Neural crest cell (in vitro differentiated cells): ENCODE measurements at regions not wholly inside any gene's neighbourhood (a gene's known extent, or its start where the extent isn't known, plus 50 kb on each side); places are given as distances from the start of the nearest gene placed in this dataset.

Experiments
- DNase-seq: peaks from one replicate; pipeline ENCODE4 v3.0.0; 2021; ENCODE audit warnings: low read depth, mixed read lengths, low spot score
- H3K27ac Mint-ChIP-seq: one replicate; pipeline ENCODE4 v1.8.0; 2021; ENCODE audit warnings: mild to moderate bottlenecking, mixed read lengths; ENCODE audit not compliant: unreplicated experiment
- H3K27me3 Mint-ChIP-seq: 2 replicates; pipeline ENCODE4 v1.8.0; 2021; ENCODE audit warnings: low read depth, mild to moderate bottlenecking, mixed read lengths
- H3K36me3 Mint-ChIP-seq: 2 replicates; pipeline ENCODE4 v1.8.0; 2021; ENCODE audit warnings: low read depth, mild to moderate bottlenecking, mixed read lengths
- H3K4me1 Mint-ChIP-seq: 2 replicates; pipeline ENCODE4 v1.8.0; 2021; ENCODE audit warnings: mixed read lengths
- H3K4me3 Mint-ChIP-seq: one replicate; pipeline ENCODE4 v1.8.0; 2021; ENCODE audit warnings: mild to moderate bottlenecking, mixed read lengths
- H3K9me3 Mint-ChIP-seq: 2 replicates; pipeline ENCODE4 v1.8.0; 2021; ENCODE audit warnings: mixed read lengths
- CTCF ChIP-seq: fragments of 200-600 bp; sonication (generic); conservative IDR thresholded peaks from 2 replicates; pipeline ENCODE4 v1.5.0; 2021; ENCODE audit warnings: antibody characterized with exemption, mild to moderate bottlenecking

GRCh38 chr16:51940183-51940582 is 606.8 kb downstream of the TOX3 start:
- H3K4me1 Mint-ChIP-seq = peaks cover 14% of the 10 kb centered on the region
- H3K27ac Mint-ChIP-seq = no peak overlapping the region
- no peaks in the 10 kb centered on the region for H3K27me3 Mint-ChIP-seq
- H3K4me3 Mint-ChIP-seq = no peak overlapping the region
- H3K9me3 Mint-ChIP-seq = no peaks in the 10 kb centered on the region
- TF ChIP-seq CTCF = no peak
- no peaks in the 10 kb centered on the region for H3K36me3 Mint-ChIP-seq
- DNase-seq = no peak

DNA sequence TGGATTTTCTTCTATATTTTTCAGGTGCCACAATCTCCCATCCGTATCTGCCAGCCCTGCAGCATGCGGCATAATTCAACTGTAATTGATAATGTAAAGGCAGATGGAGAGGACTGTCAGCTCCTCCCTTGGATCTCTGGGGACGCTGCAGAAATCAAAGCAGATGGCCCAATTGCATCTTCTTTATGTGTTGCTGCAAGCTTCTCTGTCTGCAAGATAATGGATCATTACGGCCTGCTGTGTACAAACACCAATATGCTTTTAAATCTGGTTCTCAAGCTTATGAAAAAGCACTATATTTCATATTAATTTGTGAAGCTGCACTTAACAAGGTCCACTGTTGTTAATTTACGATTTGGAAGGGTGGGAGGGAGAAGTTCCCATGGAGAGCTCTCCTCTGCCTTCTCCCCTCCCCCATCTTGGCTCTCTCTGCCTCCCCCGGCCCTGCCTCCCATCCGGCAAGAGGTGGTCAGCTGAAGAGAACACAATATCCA is 607.5 kb downstream of the TOX3 start:
- Mint-ChIP-seq H3K4me3 (no peak overlapping the region), H3K27ac (no peak overlapping the region), H3K27me3 (no peaks in the 10 kb centered on the region), H3K4me1 (peaks cover 14% of the 10 kb centered on the region), H3K9me3 (no peaks in the 10 kb centered on the region), H3K36me3 (no peaks in the 10 kb centered on the region)
- TF ChIP-seq CTCF = no peak
- no peak for DNase-seq

DNA sequence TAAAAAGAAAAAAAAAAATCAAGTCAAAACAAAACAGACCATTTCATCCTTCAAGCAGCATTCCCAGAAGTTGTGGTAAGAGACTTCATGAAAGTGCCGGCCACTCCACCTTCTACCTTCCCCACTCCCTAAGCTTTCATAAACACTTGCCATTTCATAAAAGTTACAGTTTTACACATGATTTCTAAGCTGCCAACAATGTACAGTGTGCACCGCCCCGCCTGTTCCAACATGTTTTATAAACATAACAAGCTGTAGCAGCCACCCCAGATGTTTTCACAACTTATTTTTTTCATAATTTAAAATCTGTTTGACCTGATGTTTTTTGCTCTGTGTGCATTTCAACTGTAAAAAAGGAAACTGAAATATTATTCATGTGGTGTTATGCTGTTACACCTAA is 608.1 kb downstream of the TOX3 start:
- H3K27me3 Mint-ChIP-seq = peaks cover 3% of the 10 kb centered on the region
- H3K36me3 Mint-ChIP-seq = no peaks in the 10 kb centered on the region

GRCh38 chr16:51937771-51938170 is 609.2 kb downstream of the TOX3 start:
- no peak for DNase-seq
- Mint-ChIP-seq H3K36me3 (no peaks in the 10 kb centered on the region), H3K9me3 (no peaks in the 10 kb centered on the region), H3K4me1 (peaks cover 14% of the 10 kb centered on the region), H3K27me3 (peaks cover 3% of the 10 kb centered on the region), H3K4me3 (no peak overlapping the region), H3K27ac (no peak overlapping the region)
- no peak for TF ChIP-seq CTCF

More for the DNA sequence above, 608.1 kb downstream of the TOX3 start:
- no peaks in the 10 kb centered on the region for H3K9me3 Mint-ChIP-seq
- H3K27ac Mint-ChIP-seq = peak overlapping the region; percentile 88
- no peak for TF ChIP-seq CTCF
- peaks cover 14% of the 10 kb centered on the region for H3K4me1 Mint-ChIP-seq
- no peak overlapping the region for H3K4me3 Mint-ChIP-seq
- no peak for DNase-seq

DNA sequence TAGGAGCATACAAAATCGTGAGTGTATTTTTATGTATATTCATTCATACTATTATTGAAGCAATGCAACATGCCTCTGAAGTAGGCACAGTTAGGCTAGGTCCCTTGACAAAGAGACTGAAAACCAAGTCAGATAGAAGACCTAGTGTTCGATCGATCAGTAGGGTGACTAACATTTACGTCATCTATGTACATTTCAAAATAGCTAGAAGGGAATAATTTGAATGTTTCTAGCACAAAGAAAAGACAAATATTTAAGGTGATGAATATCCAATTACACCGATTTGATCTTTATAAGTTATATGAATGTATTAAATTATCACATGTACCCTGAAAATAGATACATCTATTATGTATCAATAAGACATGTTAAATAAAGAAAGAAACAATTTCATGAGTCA is 610.1 kb downstream of the TOX3 start:
- no peak for TF ChIP-seq CTCF
- no peaks in the 10 kb centered on the region for H3K9me3 Mint-ChIP-seq
- no peak overlapping the region for H3K4me3 Mint-ChIP-seq
- H3K27me3 Mint-ChIP-seq = peaks cover 3% of the 10 kb centered on the region
- peaks cover 14% of the 10 kb centered on the region for H3K4me1 Mint-ChIP-seq
- H3K27ac Mint-ChIP-seq = no peak overlapping the region
- H3K36me3 Mint-ChIP-seq = no peaks in the 10 kb centered on the region
- no peak for DNase-seq

DNA sequence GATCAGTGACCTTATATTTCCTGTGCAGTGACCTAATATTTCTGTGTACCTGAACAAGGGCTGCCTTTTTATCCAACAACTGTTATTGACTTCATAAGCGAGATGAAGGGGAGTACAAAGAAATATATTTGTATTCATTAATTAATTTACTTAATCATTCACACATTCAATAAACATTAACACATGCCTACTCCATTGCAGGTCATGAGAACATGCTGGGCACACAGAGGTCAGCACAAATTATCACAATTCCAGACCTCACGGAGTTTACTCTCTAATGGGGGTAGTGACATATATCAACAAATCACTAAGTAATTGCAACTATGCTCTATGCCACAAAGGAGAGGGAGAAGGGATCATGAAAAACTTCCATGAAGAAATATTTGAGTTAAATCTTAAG is 614.6 kb downstream of the TOX3 start:
- Mint-ChIP-seq H3K27ac (no peak overlapping the region), H3K4me1 (peaks cover 4% of the 10 kb centered on the region), H3K36me3 (no peaks in the 10 kb centered on the region), H3K9me3 (no peaks in the 10 kb centered on the region), H3K4me3 (no peak overlapping the region), H3K27me3 (peaks cover 13% of the 10 kb centered on the region)
- TF ChIP-seq CTCF = no peak
- no peak for DNase-seq
